ENCODE measurements at regions not wholly inside any gene's neighbourhood (a gene's known extent, or its start where the extent isn't known, plus 50 kb on each side); places are given as distances from the start of the nearest gene placed in this dataset.
"Not testable (repeated sequence)": the region's sequence is repeated elsewhere in the genome, so short reads cannot be mapped to it uniquely, and the experiment has no call there.

GRCh38 chr6:9138936-9139335 is 703.6 kb upstream of the SLC35B3 start:
- Histone ChIP-seq H3K9me3 (replicated peaks; ENCODE audit: low read length) (no peaks in the 10 kb centered on the region), H3K4me1 (ENCODE audit: control insufficient read depth, insufficient read depth, low read length) (no peaks in the 10 kb centered on the region), H3K4me3 (ENCODE audit: low read length) (no peak overlapping the region), H3K9ac (ENCODE audit: low read depth, low read length) (no peak overlapping the region), H3K36me3 (ENCODE audit: insufficient read depth, low read length) (no peaks in the 10 kb centered on the region), H3K4me2 (ENCODE audit: low read length) (no peak overlapping the region), H3K27me3 (ENCODE audit: control insufficient read depth, insufficient read depth, low read length) (no peaks in the 10 kb centered on the region)

GRCh38 chr6:9136141-9136822 is 700.9 kb upstream of the SLC35B3 start:
- no peaks in the 10 kb centered on the region for H3K27me3 ChIP-seq (ENCODE audit: control insufficient read depth, insufficient read depth, low read length)
- no peak overlapping the region for H3K9ac ChIP-seq (ENCODE audit: low read depth, low read length)
- H3K4me3 ChIP-seq (ENCODE audit: low read length), result no peak overlapping the region
- no peaks in the 10 kb centered on the region for H3K36me3 ChIP-seq (ENCODE audit: insufficient read depth, low read length)
- no peak overlapping the region for H3K4me2 ChIP-seq (ENCODE audit: low read length)
- no peaks in the 10 kb centered on the region for H3K9me3 ChIP-seq (replicated peaks; ENCODE audit: low read length)
- no peaks in the 10 kb centered on the region for H3K4me1 ChIP-seq (ENCODE audit: control insufficient read depth, insufficient read depth, low read length)

DNA sequence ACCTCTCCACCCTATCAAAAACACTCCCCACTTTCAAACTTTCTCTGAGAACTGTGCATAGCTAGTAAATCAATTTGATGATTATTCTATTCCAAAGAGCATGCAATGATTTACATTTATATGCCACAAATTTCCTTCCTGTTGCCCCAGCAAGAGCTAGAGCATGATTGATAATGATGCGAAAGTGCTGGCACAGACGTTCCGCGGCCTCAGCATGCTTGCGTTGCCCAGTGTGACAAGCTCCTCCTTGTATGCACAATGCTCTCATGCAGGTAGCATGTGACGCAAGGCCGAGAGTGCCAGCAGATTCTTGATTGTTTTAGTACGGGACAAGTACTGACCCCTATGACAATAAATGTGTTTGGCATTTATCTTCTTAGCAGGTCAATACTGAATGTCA is 696.3 kb upstream of the SLC35B3 start:
- H3K4me3 ChIP-seq (ENCODE audit: low read length), result no peak overlapping the region
- H3K4me2 ChIP-seq (ENCODE audit: low read length), result no peak overlapping the region
- no peaks in the 10 kb centered on the region for H3K4me1 ChIP-seq (ENCODE audit: control insufficient read depth, insufficient read depth, low read length)
- no peaks in the 10 kb centered on the region for H3K9me3 ChIP-seq (replicated peaks; ENCODE audit: low read length)
- H3K9ac ChIP-seq (ENCODE audit: low read depth, low read length), result no peak overlapping the region
- H3K36me3 ChIP-seq (ENCODE audit: insufficient read depth, low read length), result no peaks in the 10 kb centered on the region
- H3K27me3 ChIP-seq (ENCODE audit: control insufficient read depth, insufficient read depth, low read length), result no peaks in the 10 kb centered on the region

GRCh38 chr6:9131201-9131600 is 695.9 kb upstream of the SLC35B3 start:
- H3K4me2 ChIP-seq (ENCODE audit: low read length), result no peak overlapping the region
- H3K27me3 ChIP-seq (ENCODE audit: control insufficient read depth, insufficient read depth, low read length), result no peaks in the 10 kb centered on the region
- H3K4me3 ChIP-seq (ENCODE audit: low read length), result no peak overlapping the region
- no peaks in the 10 kb centered on the region for H3K9me3 ChIP-seq (replicated peaks; ENCODE audit: low read length)
- H3K36me3 ChIP-seq (ENCODE audit: insufficient read depth, low read length), result no peaks in the 10 kb centered on the region
- no peaks in the 10 kb centered on the region for H3K4me1 ChIP-seq (ENCODE audit: control insufficient read depth, insufficient read depth, low read length)
- H3K9ac ChIP-seq (ENCODE audit: low read depth, low read length), result no peak overlapping the region

DNA sequence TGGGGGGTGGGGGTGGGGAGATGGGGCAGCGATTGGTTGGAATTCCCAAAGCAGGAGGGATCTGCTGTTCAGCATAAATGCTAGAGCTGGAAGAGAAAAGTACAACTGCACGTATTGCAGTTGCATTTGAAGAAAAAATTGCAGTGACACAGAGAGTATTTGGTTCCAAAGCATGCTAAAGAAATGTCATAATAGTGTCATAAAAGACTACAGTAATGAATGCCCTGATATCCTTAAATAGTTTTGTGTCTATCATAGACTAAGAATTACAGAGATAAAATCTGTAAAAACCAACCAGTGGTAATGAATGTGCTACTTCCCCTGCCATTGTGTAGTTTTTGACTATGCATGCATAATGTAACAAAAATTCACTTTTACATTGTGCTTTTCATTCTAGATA is 693.6 kb upstream of the SLC35B3 start:
- Histone ChIP-seq H3K9ac (ENCODE audit: low read depth, low read length) (no peak overlapping the region), H3K4me1 (ENCODE audit: control insufficient read depth, insufficient read depth, low read length) (no peaks in the 10 kb centered on the region), H3K36me3 (ENCODE audit: insufficient read depth, low read length) (no peaks in the 10 kb centered on the region), H3K9me3 (replicated peaks; ENCODE audit: low read length) (no peaks in the 10 kb centered on the region), H3K4me2 (ENCODE audit: low read length) (no peak overlapping the region), H3K27me3 (ENCODE audit: control insufficient read depth, insufficient read depth, low read length) (no peaks in the 10 kb centered on the region), H3K4me3 (ENCODE audit: low read length) (no peak overlapping the region)

- Histone ChIP-seq H3K4me1 (ENCODE audit: control insufficient read depth, insufficient read depth, low read length) (no peaks in the 10 kb centered on the region), H3K4me3 (ENCODE audit: low read length) (no peak overlapping the region), H3K9ac (ENCODE audit: low read depth, low read length) (no peak overlapping the region), H3K9me3 (replicated peaks; ENCODE audit: low read length) (no peaks in the 10 kb centered on the region), H3K27me3 (ENCODE audit: control insufficient read depth, insufficient read depth, low read length) (no peaks in the 10 kb centered on the region), H3K36me3 (ENCODE audit: insufficient read depth, low read length) (no peaks in the 10 kb centered on the region), H3K4me2 (ENCODE audit: low read length) (no peak overlapping the region)
Observed at GRCh38 chr6:9126878-9127560, 691.7 kb upstream of the SLC35B3 start.

DNA sequence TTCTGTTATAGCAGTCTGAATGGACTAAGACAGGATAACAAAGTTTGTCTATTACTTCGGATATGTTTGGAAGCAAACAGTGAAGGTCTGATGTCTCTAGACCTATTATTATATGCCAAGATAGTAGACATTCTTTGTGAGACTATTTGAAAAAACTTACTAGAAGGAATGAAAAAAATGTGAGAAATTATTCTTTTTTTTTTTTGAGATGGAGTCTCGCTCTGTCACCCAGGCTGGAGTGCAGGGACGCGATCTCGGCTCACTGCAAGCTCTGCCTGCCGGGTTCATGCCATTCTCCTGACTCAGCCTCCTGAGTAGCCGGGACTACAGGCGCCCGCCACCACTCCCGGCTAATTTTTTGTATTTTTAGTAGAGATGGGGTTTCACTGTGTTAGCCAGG is 690.7 kb upstream of the SLC35B3 start:
- not testable (repeated sequence) for H3K9me3 ChIP-seq (replicated peaks; ENCODE audit: low read length); H3K36me3 ChIP-seq (ENCODE audit: insufficient read depth, low read length); H3K4me1 ChIP-seq (ENCODE audit: control insufficient read depth, insufficient read depth, low read length); H3K27me3 ChIP-seq (ENCODE audit: control insufficient read depth, insufficient read depth, low read length); H3K4me2 ChIP-seq (ENCODE audit: low read length); H3K4me3 ChIP-seq (ENCODE audit: low read length); H3K9ac ChIP-seq (ENCODE audit: low read depth, low read length)

DNA sequence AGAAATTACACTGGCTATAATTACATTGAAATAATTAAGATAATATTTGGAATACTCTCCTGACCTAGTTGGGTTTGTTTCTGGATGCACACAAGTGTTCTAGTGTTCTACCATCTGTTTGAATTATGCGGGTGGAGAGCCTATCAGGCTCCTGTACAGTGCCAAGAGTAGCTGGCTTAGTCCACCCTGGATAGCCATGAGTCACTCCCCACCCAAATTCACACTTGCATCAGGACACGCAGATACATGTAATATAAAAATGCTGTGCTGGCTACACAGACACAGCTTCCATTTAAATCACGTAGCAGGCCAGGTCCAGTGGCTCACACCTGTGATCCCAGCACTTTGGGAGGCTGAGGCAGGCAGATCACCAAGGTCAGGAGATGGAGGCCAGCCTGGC is 686.2 kb upstream of the SLC35B3 start:
- H3K4me3 ChIP-seq (ENCODE audit: low read length), result no peak overlapping the region
- H3K27me3 ChIP-seq (ENCODE audit: control insufficient read depth, insufficient read depth, low read length), result no peaks in the 10 kb centered on the region
- no peak overlapping the region for H3K9ac ChIP-seq (ENCODE audit: low read depth, low read length)

GRCh38 chr6:9116026-9116425 is 680.7 kb upstream of the SLC35B3 start:
- H3K27me3 ChIP-seq (ENCODE audit: control insufficient read depth, insufficient read depth, low read length), result no peaks in the 10 kb centered on the region
- H3K4me3 ChIP-seq (ENCODE audit: low read length), result no peak overlapping the region
- H3K4me2 ChIP-seq (ENCODE audit: low read length), result no peak overlapping the region
- no peaks in the 10 kb centered on the region for H3K36me3 ChIP-seq (ENCODE audit: insufficient read depth, low read length)
- no peak overlapping the region for H3K9ac ChIP-seq (ENCODE audit: low read depth, low read length)
- H3K9me3 ChIP-seq (replicated peaks; ENCODE audit: low read length), result no peaks in the 10 kb centered on the region
- no peaks in the 10 kb centered on the region for H3K4me1 ChIP-seq (ENCODE audit: control insufficient read depth, insufficient read depth, low read length)

More for the DNA sequence above, 686.2 kb upstream of the SLC35B3 start:
- no peak overlapping the region for H3K4me2 ChIP-seq (ENCODE audit: low read length)
- no peaks in the 10 kb centered on the region for H3K36me3 ChIP-seq (ENCODE audit: insufficient read depth, low read length)
- no peaks in the 10 kb centered on the region for H3K9me3 ChIP-seq (replicated peaks; ENCODE audit: low read length)
- H3K4me1 ChIP-seq (ENCODE audit: control insufficient read depth, insufficient read depth, low read length), result no peaks in the 10 kb centered on the region

DNA sequence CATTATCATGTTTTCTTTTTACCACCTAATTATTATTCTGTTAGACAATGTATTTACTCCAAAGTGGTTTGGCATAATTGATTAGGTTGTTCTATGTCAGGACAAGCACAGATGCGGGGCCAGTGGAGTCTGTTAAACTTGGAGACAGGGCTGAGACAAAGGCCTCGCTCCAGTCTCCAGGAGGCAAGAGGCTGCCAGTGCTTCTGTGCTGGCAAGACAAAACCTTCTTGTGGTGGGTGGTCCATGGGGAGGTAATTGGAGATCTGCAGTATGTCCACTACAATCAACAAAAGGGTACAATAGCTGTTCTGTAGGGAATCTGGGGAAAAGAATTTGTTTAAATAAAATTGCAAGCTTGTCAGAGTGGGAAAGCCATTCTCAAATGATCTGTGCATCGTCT is 677.2 kb upstream of the SLC35B3 start:
- Histone ChIP-seq H3K4me3 (ENCODE audit: low read length) (no peak overlapping the region), H3K9me3 (replicated peaks; ENCODE audit: low read length) (no peaks in the 10 kb centered on the region), H3K4me1 (ENCODE audit: control insufficient read depth, insufficient read depth, low read length) (no peaks in the 10 kb centered on the region), H3K9ac (ENCODE audit: low read depth, low read length) (no peak overlapping the region), H3K4me2 (ENCODE audit: low read length) (no peak overlapping the region), H3K36me3 (ENCODE audit: insufficient read depth, low read length) (no peaks in the 10 kb centered on the region), H3K27me3 (ENCODE audit: control insufficient read depth, insufficient read depth, low read length) (no peaks in the 10 kb centered on the region)

DNA sequence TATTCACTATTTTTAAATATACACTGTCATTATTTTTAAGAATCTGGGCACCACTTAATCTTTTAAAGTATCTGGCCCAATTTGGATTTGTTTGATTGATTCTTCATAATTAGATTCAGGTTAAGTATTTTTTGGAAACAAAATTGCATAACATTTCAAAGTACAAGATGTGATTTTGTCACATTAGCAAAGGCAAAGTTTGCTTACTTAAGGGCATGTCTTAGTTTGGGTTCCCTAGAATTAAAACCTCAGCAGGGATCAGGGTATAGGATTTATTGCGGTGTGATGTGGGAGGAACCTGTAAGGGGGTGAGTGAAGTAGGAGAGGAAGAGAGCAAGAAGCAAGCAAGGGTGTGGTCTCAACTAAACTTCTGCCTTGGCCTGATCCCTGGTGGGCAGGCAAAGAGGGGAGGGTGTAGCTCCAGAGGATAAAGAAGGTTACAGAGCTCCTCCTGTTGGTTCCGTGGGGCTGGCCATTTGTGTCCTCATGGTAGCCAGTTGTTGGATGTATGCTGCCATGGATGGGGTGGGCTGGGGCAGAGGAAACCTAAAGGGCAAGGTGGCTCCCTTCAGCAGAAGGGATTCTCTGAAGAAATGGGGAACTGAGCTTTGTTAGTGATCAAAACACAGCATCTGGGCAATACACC is 668.7 kb upstream of the SLC35B3 start:
- H3K4me1 ChIP-seq (ENCODE audit: control insufficient read depth, insufficient read depth, low read length), result no peaks in the 10 kb centered on the region
- no peaks in the 10 kb centered on the region for H3K36me3 ChIP-seq (ENCODE audit: insufficient read depth, low read length)
- no peak overlapping the region for H3K9ac ChIP-seq (ENCODE audit: low read depth, low read length)
- H3K4me3 ChIP-seq (ENCODE audit: low read length), result no peak overlapping the region
- H3K4me2 ChIP-seq (ENCODE audit: low read length), result no peak overlapping the region
- H3K9me3 ChIP-seq (replicated peaks; ENCODE audit: low read length), result no peaks in the 10 kb centered on the region
- H3K27me3 ChIP-seq (ENCODE audit: control insufficient read depth, insufficient read depth, low read length), result no peaks in the 10 kb centered on the region

DNA sequence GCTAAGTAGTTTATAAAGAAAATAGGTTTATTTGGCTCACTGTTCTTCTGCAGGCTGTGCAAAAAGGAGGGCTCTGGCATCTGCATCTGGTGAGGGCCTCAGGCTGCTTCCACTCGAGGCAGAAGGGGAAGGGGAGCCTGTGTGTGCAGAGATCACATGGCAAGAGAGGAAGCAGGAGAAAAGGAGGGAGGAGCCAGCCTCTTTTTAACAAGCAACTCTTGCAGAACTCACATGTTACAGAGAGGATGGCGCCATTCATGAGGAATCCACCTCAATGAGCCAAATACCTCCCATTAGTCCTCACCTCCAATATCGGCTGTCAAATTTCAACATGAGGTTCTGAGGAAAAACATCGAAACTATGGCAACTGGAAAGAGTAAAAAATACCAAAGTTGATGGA is 666.6 kb upstream of the SLC35B3 start:
- Histone ChIP-seq H3K36me3 (ENCODE audit: insufficient read depth, low read length) (no peaks in the 10 kb centered on the region), H3K4me3 (ENCODE audit: low read length) (no peak overlapping the region), H3K27me3 (ENCODE audit: control insufficient read depth, insufficient read depth, low read length) (no peaks in the 10 kb centered on the region), H3K9me3 (replicated peaks; ENCODE audit: low read length) (no peaks in the 10 kb centered on the region), H3K9ac (ENCODE audit: low read depth, low read length) (no peak overlapping the region), H3K4me2 (ENCODE audit: low read length) (no peak overlapping the region), H3K4me1 (ENCODE audit: control insufficient read depth, insufficient read depth, low read length) (no peaks in the 10 kb centered on the region)

Measured in skeletal muscle satellite cell (primary cell).